GM21367 (cell line): ENCODE measurements at regions not wholly inside any gene's neighbourhood (a gene's known extent, or its start where the extent isn't known, plus 50 kb on each side); places are given as distances from the start of the nearest gene placed in this dataset.
"Not testable (repeated sequence)": the region's sequence is repeated elsewhere in the genome, so short reads cannot be mapped to it uniquely, and the experiment has no call there.

Source experiments
- ATAC-seq: cut with Tn5 transposase; IDR thresholded peaks from one replicate; pipeline ENCODE4 v1.9.1; 2021; ENCODE audit not compliant: unreplicated experiment

DNA sequence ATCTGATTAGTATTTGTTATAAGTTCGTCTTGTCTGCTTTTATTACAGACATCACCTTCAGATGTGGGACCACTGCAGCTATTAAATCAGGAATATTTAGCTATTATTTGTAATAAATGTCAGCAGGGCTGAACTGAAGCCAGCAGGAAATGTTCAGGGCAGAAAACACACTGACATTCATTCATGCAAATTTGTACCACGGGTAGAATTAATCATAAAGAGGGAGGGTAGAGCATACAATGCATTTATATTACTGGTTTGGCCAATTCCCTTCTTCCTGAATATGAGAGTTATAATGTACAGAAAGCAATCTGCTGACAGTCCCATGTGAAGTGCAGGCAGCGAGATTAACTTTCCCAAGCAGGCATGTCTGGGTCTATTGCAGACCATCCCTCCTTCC, 117.3 kb upstream of the NUDT12 start:
- no peak for ATAC-seq

DNA sequence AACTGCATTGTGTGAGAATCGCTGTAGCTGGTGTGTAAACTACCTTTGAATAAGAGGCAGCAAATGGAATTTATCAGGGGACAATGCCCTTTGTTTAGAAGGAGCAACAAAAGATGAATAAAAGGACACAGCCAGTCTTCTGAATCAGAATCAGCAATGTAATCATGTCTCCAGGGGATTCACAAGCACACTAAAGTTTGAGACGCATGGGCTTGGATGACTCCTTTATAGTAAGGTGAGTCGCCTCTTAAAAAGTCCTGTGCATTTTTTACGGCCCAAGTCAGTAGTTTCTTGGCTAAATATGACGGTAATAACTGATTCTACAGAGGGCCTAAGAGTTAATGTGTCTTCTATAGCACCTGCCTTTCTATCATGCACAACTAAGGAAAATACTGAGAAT, 113.6 kb upstream of the NUDT12 start:
- not testable (repeated sequence) for ATAC-seq

DNA sequence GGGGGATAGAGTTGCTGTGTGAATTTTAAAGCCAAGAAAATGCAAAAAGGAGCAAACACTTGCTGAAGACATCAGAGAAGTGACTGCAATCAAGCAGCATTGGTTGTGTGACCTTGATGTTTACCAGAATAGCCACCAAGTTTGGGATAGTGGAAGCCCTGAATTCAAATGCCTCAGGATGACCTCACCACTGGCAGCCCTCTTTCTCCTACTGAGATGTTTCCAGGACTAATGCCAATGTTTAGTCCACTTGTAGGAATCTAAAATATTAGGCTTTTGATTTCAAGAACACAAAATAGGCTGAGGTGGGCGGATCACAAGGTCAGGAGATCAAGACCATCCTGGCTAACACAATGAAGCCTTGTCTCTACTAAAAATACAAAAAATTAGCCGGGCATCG, 112.2 kb upstream of the NUDT12 start:
- no peak for ATAC-seq

DNA sequence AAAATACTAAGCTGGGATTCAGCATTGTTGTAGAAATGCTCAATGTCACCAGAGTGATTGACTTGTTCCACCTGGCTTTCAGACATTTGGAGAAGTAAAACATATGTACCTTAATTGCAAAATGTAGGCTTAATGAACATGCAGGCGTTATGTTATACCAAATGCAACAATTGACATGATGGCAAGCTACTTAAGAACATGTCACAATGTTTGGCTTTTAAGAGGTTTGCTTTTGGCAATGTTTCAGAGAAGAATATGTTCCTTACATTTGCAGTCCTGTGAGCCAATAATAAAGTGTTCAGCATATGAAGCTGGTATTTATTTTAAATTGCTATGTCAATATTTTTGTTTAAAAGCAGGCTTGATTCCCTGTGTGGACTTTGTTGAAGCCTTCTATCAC, 111.7 kb upstream of the NUDT12 start:
- ATAC-seq, result no peak

- no peak for ATAC-seq
Observed at GRCh38 chr5:103669615-103670014, 107.0 kb upstream of the NUDT12 start.

DNA sequence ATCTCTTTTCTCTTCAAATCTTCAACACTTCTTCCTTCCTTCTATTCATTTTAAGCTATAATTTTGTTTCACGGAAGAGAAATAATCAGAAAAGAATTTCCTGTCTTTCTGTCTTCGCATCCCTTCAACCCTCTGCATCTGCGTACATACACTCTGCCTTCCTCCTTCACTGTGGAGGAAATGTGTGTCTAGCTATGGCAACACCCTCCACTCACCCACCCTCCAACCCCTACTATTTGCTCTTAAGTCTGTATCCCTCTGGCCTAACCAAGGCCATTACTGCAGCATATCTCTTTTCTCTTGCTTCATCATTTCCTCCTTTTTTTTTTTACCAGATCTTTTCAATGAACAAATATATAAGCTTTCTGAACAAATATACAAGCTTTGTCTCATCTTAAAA, 105.7 kb upstream of the NUDT12 start:
- no peak for ATAC-seq

- ATAC-seq, result no peak
Observed at GRCh38 chr5:103667068-103667467, 104.5 kb upstream of the NUDT12 start.

- ATAC-seq, result no peak
Observed at GRCh38 chr5:103657301-103657700, 94.7 kb upstream of the NUDT12 start.

DNA sequence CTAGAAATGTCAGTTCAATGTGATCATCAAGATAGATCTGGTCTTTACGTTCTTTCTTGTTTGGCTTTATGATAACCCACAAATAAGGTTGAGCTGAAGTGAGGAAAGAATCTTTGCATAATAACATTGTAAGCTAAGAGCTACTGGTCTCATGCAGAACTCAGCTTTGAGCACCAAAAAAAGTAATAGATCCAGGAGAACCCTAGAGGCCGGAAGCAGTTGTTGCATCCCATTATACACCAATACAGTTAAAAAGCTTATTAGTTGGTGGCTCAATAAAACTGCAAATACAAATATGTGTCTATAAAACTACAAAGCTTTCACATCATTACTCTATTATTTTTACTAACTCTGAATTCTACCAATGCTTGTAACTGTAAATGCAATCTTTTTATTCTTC, 85.5 kb upstream of the NUDT12 start:
- no peak for ATAC-seq

DNA sequence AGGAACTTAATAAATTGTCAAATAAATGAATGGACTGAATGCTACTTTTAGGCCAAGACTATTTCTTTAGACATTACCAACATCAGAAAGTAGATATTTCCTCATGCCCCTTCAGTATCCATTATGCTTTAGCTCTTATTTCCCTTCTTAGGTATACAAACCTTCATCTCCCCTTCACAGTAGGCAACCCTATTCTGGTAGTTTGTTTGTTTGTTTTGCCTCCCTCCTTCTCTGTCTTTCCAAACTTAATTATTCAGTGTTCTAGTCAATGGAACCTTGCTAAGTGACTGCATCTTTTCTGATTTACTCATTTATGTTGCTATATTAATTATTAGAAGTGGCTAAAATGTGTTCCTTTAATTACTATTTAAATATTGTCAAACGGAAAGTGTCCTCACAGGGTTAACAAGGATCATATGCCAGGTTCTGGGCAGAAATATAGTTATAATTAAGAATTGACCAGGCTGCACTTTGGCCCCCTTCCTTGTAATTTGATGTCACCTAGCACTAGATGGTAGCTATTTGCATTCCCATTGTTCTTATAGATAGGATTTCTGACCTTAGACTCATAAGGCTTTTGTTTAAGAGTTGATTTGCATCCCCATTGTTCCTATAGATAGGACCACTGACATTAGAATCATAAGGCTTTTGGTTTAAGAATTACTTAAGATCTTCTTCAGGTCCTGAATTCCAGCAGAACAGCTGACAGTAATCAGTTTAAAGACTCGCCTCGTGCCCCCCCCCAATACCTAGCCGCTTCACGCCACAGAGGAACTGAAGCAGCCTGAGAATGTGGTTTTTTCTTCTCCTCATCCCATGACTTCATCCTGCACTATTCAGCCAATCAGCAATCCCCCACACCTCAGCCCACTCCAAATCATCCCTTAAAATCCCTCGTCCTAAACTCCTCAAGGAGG, 84.4 kb upstream of the NUDT12 start:
- ATAC-seq, result no peak

GRCh38 chr5:103645816-103646215, 83.2 kb upstream of the NUDT12 start:
- ATAC-seq, result no peak

GRCh38 chr5:103638979-103639378, 76.4 kb upstream of the NUDT12 start:
- ATAC-seq, result no peak

DNA sequence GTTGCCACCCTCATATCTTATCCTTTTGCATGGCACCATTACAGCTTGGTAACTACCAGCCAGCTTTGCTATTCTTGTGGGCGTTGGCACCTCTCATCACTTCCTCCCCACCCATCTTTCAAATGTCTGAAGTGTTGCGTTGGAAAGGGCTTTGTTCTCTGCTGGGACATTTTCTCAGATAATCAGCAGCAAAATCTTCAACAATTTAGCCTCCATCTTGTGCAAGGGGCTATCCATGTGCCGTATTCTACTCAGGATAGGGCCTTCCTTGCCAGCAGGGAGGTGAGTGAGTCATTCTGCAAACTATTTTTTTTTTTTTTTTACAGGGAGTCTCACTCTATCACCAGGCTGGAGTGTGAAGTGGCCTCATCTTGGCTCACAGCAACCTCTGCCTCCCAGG, 62.1 kb upstream of the NUDT12 start:
- no peak for ATAC-seq

- no peak for ATAC-seq
Observed at GRCh38 chr5:103624035-103624480, 61.5 kb upstream of the NUDT12 start.

GRCh38 chr5:103623425-103623824, 60.8 kb upstream of the NUDT12 start:
- no peak for ATAC-seq

GRCh38 chr5:103621548-103621930, 59.0 kb upstream of the NUDT12 start:
- ATAC-seq, result no peak

DNA sequence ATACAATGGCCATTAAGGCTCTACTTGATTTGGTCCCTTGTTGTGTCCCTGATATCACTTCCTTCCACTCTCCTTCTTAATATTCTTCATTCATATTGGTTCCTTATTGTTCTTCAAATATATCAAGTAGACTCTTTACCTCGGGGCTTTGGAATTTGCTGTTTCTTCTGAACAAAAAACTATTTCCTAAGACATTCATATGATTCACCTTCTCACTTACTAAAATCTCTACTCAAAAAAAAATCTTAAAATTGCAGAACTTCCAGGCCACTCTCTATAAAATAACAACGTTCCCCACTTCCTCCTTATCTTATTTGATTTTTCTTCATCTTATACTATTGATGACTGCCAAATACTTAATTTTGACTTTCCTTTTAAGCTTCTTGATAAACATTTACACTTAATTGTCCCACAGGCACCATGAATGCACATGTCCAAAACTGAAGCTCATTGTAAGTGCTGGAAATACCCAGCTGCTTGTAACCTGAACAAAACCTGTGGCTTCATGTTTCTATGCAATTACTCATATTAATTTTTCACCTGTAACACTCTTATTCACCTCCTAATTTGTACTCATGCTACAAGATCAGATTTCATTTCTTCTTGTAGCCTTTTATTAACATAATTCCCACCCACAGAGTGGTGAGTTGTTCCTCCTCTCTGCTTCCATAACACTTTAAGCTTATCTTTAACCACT, 58.4 kb upstream of the NUDT12 start:
- no peak for ATAC-seq

DNA sequence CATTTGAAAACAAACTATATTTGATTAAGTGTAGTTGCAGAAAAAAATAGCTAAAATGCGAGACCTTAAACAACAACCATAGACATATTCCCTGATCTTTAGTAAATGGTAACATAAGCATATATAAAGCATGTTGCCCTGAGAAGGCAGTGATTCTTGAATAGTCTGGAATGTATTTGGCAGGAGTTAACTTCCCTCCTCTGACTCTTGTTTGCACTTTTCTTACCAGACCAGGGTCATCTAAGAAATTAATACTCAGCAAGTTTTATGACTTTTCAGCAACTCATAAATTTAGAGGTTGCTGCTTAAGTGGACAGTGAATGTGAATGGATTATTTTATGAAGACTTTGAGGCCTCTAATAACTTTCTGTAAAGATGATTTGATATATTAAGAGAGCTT, 55.3 kb upstream of the NUDT12 start:
- ATAC-seq, result no peak

- ATAC-seq, result no peak
Observed at GRCh38 chr5:103617090-103617489, 54.5 kb upstream of the NUDT12 start.

- ATAC-seq, result no peak
Observed at GRCh38 chr5:103612545-103612944, 50.0 kb upstream of the NUDT12 start.
